ENCODE measurements at regions not wholly inside any gene's neighbourhood (a gene's known extent, or its start where the extent isn't known, plus 50 kb on each side); places are given as distances from the start of the nearest gene placed in this dataset.

GRCh38 chr6:66326228-66326627 is 619.2 kb upstream of the EYS start:
- no peak overlapping the region for H3K27ac ChIP-seq (ENCODE audit: low read depth, low read length, poor library complexity, severe bottlenecking)
- no peak overlapping the region for H3K4me3 ChIP-seq (ENCODE audit: low read depth, low read length, poor library complexity, severe bottlenecking)
- TF ChIP-seq CTCF (conservative IDR thresholded peaks at IDR 0.05; ENCODE audit: low read depth, low read length) = no peak
- no peak for TF ChIP-seq EZH2 (IDR thresholded peaks at IDR 0.05; ENCODE audit: borderline replicate concordance, low read depth, low read length, poor library complexity, severe bottlenecking)
- no TSS peak for BruUV-seq (replicated peaks)
- no peaks in the 10 kb centered on the region for H3K4me1 ChIP-seq (ENCODE audit: insufficient read depth, low read length, poor library complexity, severe bottlenecking)
- no peak for DNase-seq (ENCODE audit: low spot score)
- H3K9me3 ChIP-seq (ENCODE audit: low read depth, low read length, poor library complexity, severe bottlenecking) = no peaks in the 10 kb centered on the region
- ChIA-PET POLR2A (ENCODE audit: low non-redundant PET) (no interaction called here), CTCF (no interaction called here)
- intact Hi-C loops (cut with micrococcal nuclease; ENCODE audit: unreplicated experiment) = no loop called here
- no peaks in the 10 kb centered on the region for H3K27me3 ChIP-seq (replicated peaks; ENCODE audit: insufficient read depth, low read depth, low read length, poor library complexity)
- H3K36me3 ChIP-seq (ENCODE audit: insufficient read depth, low read length, poor library complexity, severe bottlenecking) = no peaks in the 10 kb centered on the region

- no peak overlapping the region for H3K27ac ChIP-seq (ENCODE audit: low read depth, low read length, poor library complexity, severe bottlenecking)
- no peaks in the 10 kb centered on the region for H3K27me3 ChIP-seq (replicated peaks; ENCODE audit: insufficient read depth, low read depth, low read length, poor library complexity)
- BruUV-seq (replicated peaks) = no TSS peak
- H3K4me1 ChIP-seq (ENCODE audit: insufficient read depth, low read length, poor library complexity, severe bottlenecking) = no peaks in the 10 kb centered on the region
- DNase-seq (ENCODE audit: low spot score) = no peak
- no peak overlapping the region for H3K4me3 ChIP-seq (ENCODE audit: low read depth, low read length, poor library complexity, severe bottlenecking)
- CTCF ChIA-PET = no interaction called here
- intact Hi-C loops (cut with micrococcal nuclease; ENCODE audit: unreplicated experiment) = no loop called here
- H3K36me3 ChIP-seq (ENCODE audit: insufficient read depth, low read length, poor library complexity, severe bottlenecking) = no peaks in the 10 kb centered on the region
- H3K9me3 ChIP-seq (ENCODE audit: low read depth, low read length, poor library complexity, severe bottlenecking) = no peaks in the 10 kb centered on the region
- no peak for TF ChIP-seq EZH2 (IDR thresholded peaks at IDR 0.05; ENCODE audit: borderline replicate concordance, low read depth, low read length, poor library complexity, severe bottlenecking)
- POLR2A ChIA-PET (ENCODE audit: low non-redundant PET) = no interaction called here
These were observed 614.0 kb upstream of the EYS start for GRCh38 chr6:66321017-66321416.

- ChIA-PET POLR2A (ENCODE audit: low non-redundant PET) (no interaction called here), CTCF (no interaction called here)
- no TSS peak for BruUV-seq (replicated peaks)
- Histone ChIP-seq H3K36me3 (ENCODE audit: insufficient read depth, low read length, poor library complexity, severe bottlenecking) (no peaks in the 10 kb centered on the region), H3K27me3 (replicated peaks; ENCODE audit: insufficient read depth, low read depth, low read length, poor library complexity) (no peaks in the 10 kb centered on the region), H3K9me3 (ENCODE audit: low read depth, low read length, poor library complexity, severe bottlenecking) (peaks cover 6% of the 10 kb centered on the region), H3K27ac (ENCODE audit: low read depth, low read length, poor library complexity, severe bottlenecking) (no peak overlapping the region), H3K4me3 (ENCODE audit: low read depth, low read length, poor library complexity, severe bottlenecking) (no peak overlapping the region), H3K4me1 (ENCODE audit: insufficient read depth, low read length, poor library complexity, severe bottlenecking) (no peaks in the 10 kb centered on the region)
- TF ChIP-seq CTCF (conservative IDR thresholded peaks at IDR 0.05; ENCODE audit: low read depth, low read length) = no peak
- TF ChIP-seq EZH2 (IDR thresholded peaks at IDR 0.05; ENCODE audit: borderline replicate concordance, low read depth, low read length, poor library complexity, severe bottlenecking) = no peak
- DNase-seq (ENCODE audit: low spot score) = no peak
- intact Hi-C loops (cut with micrococcal nuclease; ENCODE audit: unreplicated experiment) = no loop called here
These were observed 600.5 kb upstream of the EYS start for GRCh38 chr6:66307490-66307889.

- DNase-seq (ENCODE audit: low spot score) = no peak
- Histone ChIP-seq H3K9me3 (ENCODE audit: low read depth, low read length, poor library complexity, severe bottlenecking) (no peaks in the 10 kb centered on the region), H3K4me3 (ENCODE audit: low read depth, low read length, poor library complexity, severe bottlenecking) (no peak overlapping the region), H3K27ac (ENCODE audit: low read depth, low read length, poor library complexity, severe bottlenecking) (no peak overlapping the region), H3K36me3 (ENCODE audit: insufficient read depth, low read length, poor library complexity, severe bottlenecking) (no peaks in the 10 kb centered on the region), H3K27me3 (replicated peaks; ENCODE audit: insufficient read depth, low read depth, low read length, poor library complexity) (no peaks in the 10 kb centered on the region), H3K4me1 (ENCODE audit: insufficient read depth, low read length, poor library complexity, severe bottlenecking) (peaks cover 19% of the 10 kb centered on the region)
- CTCF ChIA-PET = no interaction called here
- intact Hi-C loops (cut with micrococcal nuclease; ENCODE audit: unreplicated experiment) = no loop called here
- POLR2A ChIA-PET (ENCODE audit: low non-redundant PET) = no interaction called here
- no TSS peak for BruUV-seq (replicated peaks)
- TF ChIP-seq EZH2 (IDR thresholded peaks at IDR 0.05; ENCODE audit: borderline replicate concordance, low read depth, low read length, poor library complexity, severe bottlenecking) = no peak
- no peak for TF ChIP-seq CTCF (conservative IDR thresholded peaks at IDR 0.05; ENCODE audit: low read depth, low read length)
These were observed 584.9 kb upstream of the EYS start for GRCh38 chr6:66291905-66292304.

Data from A673 (cell line).